ENCODE measurements at regions not wholly inside any gene's neighbourhood (a gene's known extent, or its start where the extent isn't known, plus 50 kb on each side); places are given as distances from the start of the nearest gene placed in this dataset.
A peak's percentile ranks its signal among the peaks of the same experiment; 100 is the strongest.

DNA sequence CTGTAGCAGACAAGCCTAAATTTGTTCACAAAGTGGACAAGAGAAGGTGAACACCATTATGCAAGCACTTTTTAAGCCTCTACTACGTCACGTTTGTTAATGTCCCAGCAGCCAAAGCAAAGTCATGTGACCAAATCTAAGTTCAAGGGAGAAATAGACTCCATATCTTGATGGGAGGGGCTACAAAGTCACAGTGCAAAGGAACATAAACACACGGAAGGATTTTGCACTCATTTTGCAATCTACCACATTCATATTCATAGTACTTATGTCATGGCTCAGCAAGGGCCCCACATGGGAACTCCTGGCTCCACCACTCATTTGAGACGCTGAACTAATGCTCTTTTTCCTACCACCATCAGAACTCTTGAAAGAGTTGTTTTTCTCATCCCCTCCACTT is 139.0 kb upstream of the JADE1 start:
- DNase-seq, result no peak
- TF ChIP-seq, protein P1, sequence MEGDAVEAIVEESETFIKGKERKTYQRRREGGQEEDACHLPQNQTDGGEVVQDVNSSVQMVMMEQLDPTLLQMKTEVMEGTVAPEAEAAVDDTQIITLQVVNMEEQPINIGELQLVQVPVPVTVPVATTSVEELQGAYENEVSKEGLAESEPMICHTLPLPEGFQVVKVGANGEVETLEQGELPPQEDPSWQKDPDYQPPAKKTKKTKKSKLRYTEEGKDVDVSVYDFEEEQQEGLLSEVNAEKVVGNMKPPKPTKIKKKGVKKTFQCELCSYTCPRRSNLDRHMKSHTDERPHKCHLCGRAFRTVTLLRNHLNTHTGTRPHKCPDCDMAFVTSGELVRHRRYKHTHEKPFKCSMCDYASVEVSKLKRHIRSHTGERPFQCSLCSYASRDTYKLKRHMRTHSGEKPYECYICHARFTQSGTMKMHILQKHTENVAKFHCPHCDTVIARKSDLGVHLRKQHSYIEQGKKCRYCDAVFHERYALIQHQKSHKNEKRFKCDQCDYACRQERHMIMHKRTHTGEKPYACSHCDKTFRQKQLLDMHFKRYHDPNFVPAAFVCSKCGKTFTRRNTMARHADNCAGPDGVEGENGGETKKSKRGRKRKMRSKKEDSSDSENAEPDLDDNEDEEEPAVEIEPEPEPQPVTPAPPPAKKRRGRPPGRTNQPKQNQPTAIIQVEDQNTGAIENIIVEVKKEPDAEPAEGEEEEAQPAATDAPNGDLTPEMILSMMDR (IDR thresholded peaks at IDR 0.05; ENCODE audit: borderline replicate concordance), result no peak
- Histone ChIP-seq H3K4me3 (no peak overlapping the region), H3K27ac (replicated peaks) (no peak overlapping the region), H3K27me3 (ENCODE audit: low read depth) (no peaks in the 10 kb centered on the region), H3K9me3 (replicated peaks) (peaks cover 6% of the 10 kb centered on the region), H3K4me1 (no peaks in the 10 kb centered on the region), H3K36me3 (no peaks in the 10 kb centered on the region)
- intact Hi-C loops (cut with micrococcal nuclease), result no loop called here

- intact Hi-C loops (cut with micrococcal nuclease), result no loop called here
Observed at GRCh38 chr4:128668566-128668965, 140.9 kb upstream of the JADE1 start.

GRCh38 chr4:128665514-128665913 is 144.0 kb upstream of the JADE1 start:
- H3K9me3 ChIP-seq (replicated peaks), result peaks cover 6% of the 10 kb centered on the region
- H3K36me3 ChIP-seq, result no peaks in the 10 kb centered on the region
- no peak for DNase-seq
- H3K4me1 ChIP-seq, result peaks cover 17% of the 10 kb centered on the region
- no peak overlapping the region for H3K4me3 ChIP-seq
- intact Hi-C loops (cut with micrococcal nuclease), result no loop called here
- H3K27me3 ChIP-seq (ENCODE audit: low read depth), result no peaks in the 10 kb centered on the region
- TF ChIP-seq, protein P1 (IDR thresholded peaks at IDR 0.05; ENCODE audit: borderline replicate concordance), result no peak
- no peak overlapping the region for H3K27ac ChIP-seq (replicated peaks)

More at GRCh38 chr4:128668566-128668965, 140.9 kb upstream of the JADE1 start:
- TF ChIP-seq, protein P1 (IDR thresholded peaks at IDR 0.05; ENCODE audit: borderline replicate concordance), result no peak
- no peak overlapping the region for H3K27ac ChIP-seq (replicated peaks)
- H3K36me3 ChIP-seq, result no peaks in the 10 kb centered on the region
- no peaks in the 10 kb centered on the region for H3K27me3 ChIP-seq (ENCODE audit: low read depth)
- H3K4me1 ChIP-seq, result no peaks in the 10 kb centered on the region
- no peak overlapping the region for H3K4me3 ChIP-seq
- H3K9me3 ChIP-seq (replicated peaks), result peaks cover 6% of the 10 kb centered on the region
- no peak for DNase-seq

DNA sequence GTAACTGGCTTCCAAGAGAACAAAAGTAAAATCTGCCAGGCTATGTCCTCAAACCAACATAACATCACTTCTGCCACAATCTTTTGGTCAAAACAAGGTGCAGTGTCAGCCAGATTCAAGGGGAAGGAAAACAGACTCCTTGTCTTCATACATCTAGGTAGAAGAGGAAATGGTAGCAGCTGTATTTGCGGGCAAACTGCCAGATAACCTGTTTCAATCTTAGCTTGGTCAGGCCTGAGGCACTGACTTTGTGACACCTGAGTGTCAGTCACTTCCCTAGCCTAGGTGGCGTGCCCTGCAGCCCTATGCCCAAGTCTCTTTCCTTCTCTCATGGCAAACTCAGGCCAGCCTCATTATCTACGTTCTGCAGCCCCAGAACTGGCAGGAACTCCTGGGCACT is 146.2 kb upstream of the JADE1 start:
- Histone ChIP-seq H3K9me3 (replicated peaks) (peaks cover 6% of the 10 kb centered on the region), H3K27me3 (ENCODE audit: low read depth) (no peaks in the 10 kb centered on the region), H3K4me1 (peaks cover 33% of the 10 kb centered on the region), H3K4me3 (no peak overlapping the region), H3K27ac (replicated peaks) (no peak overlapping the region), H3K36me3 (no peaks in the 10 kb centered on the region)
- intact Hi-C loops (cut with micrococcal nuclease), result no loop called here
- DNase-seq, result no peak
- TF ChIP-seq, protein P1 (IDR thresholded peaks at IDR 0.05; ENCODE audit: borderline replicate concordance), result no peak

DNA sequence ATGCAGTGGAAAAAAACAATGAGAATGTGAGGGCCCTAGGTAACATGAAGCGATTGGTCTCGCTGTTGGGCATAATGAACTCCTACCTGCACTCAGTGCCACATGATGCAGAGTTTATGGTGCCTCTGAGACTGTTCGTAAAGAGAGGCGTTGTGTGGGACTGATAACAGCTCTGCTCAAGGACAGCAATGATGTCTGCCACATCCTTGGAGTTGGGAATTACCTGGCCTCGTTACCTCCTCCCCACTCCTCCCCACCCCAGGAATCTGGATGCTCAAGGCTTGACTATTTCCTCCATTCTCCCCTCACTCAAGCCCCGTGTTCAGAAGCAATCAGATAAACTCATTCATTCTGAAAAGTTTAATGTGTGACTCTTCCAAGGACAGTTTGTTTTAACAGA is 148.0 kb upstream of the JADE1 start:
- peaks cover 40% of the 10 kb centered on the region for H3K4me1 ChIP-seq
- intact Hi-C loops (cut with micrococcal nuclease), result no loop called here

More for the DNA sequence above, 148.0 kb upstream of the JADE1 start:
- H3K9me3 ChIP-seq (replicated peaks), result peaks cover 6% of the 10 kb centered on the region
- peak overlapping the region; percentile 90 for H3K27ac ChIP-seq (replicated peaks)
- TF ChIP-seq, protein P1 (IDR thresholded peaks at IDR 0.05; ENCODE audit: borderline replicate concordance), result no peak
- no peak overlapping the region for H3K4me3 ChIP-seq
- H3K36me3 ChIP-seq, result no peaks in the 10 kb centered on the region
- H3K27me3 ChIP-seq (ENCODE audit: low read depth), result no peaks in the 10 kb centered on the region
- DNase-seq, result no peak

All from left ventricle myocardium inferior (tissue), 1 donor.